ENCODE measurements at regions not wholly inside any gene's neighbourhood (a gene's known extent, or its start where the extent isn't known, plus 50 kb on each side); places are given as distances from the start of the nearest gene placed in this dataset.
"Not testable (repeated sequence)": the region's sequence is repeated elsewhere in the genome, so short reads cannot be mapped to it uniquely, and the experiment has no call there.

DNA sequence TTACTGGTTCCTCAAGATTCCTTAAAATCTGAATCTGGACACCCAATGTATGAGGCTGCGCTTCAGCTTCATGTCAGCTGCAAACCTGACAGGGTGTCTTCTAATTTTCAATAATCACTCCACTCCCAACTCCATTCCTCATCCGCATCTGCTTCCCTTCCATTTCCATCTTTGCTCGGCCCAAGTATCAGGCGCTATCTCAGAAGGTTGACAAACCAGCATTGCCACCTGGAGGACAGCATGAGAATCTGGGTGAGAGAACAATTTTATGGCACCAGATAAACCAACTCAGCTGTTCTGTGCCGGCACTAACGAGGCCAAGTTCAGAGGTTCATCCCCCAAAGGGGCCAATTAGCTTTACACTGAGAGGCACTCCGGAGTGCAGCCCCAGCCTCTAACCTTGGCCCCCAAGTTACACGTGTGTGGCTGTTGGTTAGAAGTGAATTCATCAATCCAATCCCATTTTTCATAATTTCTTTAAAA, 79.1 kb upstream of the LMO2 start:
- peak; percentile 83 for ATAC-seq

- ATAC-seq = no peak
These were observed 75.6 kb upstream of the LMO2 start for GRCh38 chr11:33967451-33967850.

- no peak for ATAC-seq
These were observed 73.2 kb upstream of the LMO2 start for GRCh38 chr11:33965032-33965431.

DNA sequence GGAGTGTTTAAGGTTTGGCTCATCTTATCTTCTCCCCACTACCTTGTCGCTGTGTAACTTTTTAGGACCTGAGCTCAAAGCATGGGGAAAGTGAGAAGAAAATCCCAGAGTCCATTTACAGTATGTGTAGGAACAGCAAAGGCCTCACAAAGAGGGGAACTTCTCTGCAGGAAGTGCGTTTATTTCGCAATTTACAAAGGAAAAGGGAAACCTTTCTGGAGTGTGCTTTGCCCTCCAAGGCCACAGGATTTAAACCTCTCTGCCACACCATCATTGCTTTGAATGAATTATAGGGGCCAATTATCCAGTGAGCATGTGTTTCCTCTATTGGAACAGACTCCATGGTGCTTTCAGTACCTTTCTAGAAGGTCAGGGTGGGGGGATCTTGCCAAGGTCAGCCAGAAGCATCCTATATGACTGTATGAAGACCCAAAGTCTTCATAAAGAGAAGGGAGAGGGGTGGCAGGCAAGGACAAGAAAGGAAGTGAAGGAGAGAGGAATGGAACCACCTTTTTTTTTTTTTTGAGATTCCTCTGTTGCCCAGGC, 68.1 kb upstream of the LMO2 start:
- no peak for ATAC-seq

GRCh38 chr11:33957304-33957917, 65.5 kb upstream of the LMO2 start:
- ATAC-seq = no peak

DNA sequence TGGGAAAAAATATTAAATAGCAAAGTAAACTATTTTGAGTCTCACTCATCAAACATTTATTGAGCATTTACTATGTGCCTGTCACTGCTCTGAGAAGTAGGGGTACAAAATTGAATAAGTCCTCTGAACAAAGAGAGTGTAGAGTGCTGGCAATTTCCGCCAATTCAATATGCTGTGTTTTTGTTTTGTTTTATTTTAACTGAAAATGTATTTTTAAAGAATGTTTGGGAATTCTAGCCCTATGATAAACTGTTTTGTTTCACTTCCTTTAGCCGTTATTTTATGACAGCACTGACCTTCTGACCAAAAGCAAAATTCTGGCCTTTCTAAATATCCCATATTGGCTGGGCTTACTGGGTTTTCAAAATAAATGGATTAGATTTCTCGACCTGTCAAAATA, 64.7 kb upstream of the LMO2 start:
- ATAC-seq = no peak

DNA sequence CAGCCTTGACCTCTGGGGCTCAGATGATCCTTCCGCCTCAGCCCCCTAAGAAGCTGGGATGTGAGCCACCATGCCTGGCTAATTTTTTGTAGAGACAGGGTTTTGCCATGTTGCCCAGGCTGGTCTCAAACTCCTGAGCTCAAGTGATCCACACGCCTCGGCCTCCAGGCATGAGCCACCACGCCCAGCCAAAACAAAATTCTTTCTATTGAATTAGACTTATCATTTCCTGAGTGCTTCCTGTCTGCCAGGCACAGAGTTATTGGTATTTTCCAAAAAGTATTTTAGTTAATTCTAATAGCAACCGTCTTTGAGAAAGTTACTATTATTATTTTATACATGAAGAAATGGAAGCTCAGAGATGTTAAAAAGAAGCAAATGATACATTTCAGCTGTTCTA, 61.4 kb upstream of the LMO2 start:
- ATAC-seq = no peak

DNA sequence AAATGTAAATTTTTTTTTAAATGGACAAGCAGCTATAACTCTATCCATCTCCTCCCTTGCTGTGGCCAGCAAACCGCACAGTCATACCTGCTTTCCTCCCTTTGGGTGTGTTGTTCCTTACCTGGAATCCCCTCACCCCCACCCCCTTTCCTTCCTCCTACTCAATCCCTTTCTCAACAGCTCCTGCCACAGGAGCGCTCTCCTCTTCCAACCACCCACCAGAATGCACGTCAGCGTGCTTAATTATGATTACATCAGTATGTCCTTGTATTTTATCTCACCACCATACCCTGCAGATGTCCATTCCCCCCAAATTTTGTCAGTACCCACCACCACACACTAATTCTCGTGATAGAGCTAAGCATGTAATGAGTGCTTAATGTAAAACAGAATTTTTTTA, 60.9 kb upstream of the LMO2 start:
- ATAC-seq = no peak

DNA sequence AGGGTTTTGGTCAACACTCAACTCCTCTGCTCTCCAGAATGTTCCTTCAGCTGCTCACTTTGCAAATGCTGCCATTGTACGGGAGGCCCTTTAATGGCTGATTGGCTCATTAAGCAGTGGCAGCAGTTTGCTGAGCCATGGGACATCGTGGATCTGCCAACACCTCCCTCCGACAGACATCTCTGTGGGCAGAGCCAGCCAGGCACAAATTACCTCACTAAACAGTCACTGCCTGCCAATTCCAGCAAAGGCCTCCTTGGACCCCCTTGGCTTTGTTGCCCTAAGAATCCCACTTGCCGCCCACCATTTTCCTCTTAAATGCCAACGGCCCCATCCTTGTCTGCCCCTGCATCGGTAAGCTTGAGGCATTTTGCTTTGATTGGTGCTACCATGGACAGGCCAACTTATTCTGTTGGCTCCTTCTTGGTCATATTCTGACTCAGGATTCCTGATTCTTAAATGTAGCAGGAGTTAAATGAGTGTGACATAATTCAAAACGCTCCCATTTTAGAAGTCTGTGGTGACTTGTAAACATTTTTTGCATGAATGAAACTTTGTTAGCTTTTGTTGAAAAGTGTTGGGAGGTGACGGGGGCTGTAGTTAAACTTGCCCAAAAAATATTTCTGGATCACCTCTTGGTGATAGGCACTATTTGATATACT, 57.5 kb upstream of the LMO2 start:
- no peak for ATAC-seq

GRCh38 chr11:33948494-33948893, 56.6 kb upstream of the LMO2 start:
- no peak for ATAC-seq

- not testable (repeated sequence) for ATAC-seq
These were observed 56.0 kb upstream of the LMO2 start for GRCh38 chr11:33947918-33948317.

DNA sequence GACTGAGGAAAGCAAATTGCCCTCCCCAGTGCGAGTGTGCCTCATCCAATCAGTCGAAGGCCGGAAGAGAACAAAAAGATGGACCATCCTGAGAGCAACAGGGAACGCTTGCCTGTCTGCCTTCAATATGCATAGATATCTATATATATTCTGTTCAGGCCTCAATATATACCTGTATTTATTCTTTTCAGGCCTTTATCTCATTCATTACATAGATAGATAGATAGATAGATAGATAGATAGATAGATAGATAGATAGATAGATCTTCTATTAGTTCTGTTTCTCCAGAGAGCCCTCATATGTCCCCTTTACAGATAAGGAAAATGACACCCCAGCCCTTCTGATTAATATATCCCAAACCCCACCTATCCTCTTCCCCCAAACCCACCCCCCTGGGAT, 55.1 kb upstream of the LMO2 start:
- ATAC-seq = no peak

DNA sequence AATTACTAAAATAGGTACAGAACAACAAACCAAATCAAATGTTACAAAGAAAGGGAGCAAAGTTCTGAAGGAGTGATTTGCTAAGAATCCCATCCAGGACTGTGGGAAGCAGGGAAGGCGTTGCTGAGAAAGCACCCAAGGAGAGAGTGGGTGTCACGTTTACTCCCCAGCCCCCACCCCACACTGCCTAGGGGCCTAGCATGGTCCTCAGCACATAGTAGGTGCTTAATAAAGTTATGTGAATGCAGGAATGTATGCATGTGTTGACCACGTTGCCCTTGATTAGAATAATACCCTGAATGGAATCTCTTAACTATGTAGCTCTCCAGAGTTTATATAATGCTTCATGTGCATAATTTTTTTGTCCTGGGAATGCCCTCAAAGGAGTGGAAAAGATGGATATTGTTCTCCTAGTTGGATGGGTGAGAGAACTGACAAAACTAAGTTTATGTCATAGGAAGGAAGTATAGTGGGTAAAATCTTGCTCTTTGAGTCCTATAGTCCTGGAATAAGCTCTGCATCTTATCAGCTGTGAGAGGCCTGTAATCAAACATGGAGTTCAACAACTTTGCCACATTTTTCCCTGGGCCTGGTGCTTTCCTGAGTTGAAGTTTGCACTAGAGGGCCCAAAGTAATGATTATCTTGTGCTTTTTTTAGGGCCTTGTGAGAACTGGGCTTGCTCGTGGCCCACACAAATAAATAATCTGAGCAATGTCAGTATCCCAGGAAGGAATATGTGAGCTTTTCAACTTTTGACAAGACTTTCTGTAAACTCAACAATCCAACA, 53.8 kb upstream of the LMO2 start:
- no peak for ATAC-seq

DNA sequence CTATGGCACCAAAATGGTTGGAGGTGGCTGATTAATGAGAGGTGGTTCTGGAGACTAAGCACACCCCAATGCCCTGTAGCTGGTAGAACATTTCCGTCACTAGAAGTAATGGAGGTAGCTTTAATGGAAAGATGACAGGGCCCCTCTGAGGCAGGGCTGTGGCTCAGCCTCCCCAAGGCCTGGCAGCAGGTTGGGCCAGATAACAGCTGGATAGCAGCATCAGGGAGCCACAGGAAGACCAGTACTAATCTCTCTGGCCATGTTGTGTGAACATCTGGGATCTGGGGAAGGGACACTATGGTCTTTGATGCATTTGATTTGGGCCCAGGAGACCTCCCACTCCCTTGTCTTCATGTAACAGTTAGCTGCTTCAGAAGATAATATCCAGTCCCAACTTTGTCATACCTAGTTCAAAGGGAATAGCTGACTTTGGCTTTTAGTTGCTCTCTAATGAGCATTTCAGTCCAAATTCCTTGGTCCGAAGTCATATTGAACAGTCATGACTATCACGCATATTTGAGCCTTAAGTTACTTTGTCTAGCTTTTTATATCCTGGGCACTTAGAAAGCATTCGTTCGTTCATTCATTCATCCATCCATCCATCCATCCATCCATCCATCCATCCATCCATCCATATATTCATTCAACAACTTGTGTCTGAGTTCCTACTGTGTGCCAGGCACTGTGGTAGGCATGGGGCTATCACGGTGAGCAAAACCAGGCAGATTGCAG, 53.0 kb upstream of the LMO2 start:
- no peak for ATAC-seq

- no peak for ATAC-seq
These were observed 52.4 kb upstream of the LMO2 start for GRCh38 chr11:33944345-33944692.

GRCh38 chr11:33942954-33943353, 51.1 kb upstream of the LMO2 start:
- ATAC-seq = peak; percentile 65

DNA sequence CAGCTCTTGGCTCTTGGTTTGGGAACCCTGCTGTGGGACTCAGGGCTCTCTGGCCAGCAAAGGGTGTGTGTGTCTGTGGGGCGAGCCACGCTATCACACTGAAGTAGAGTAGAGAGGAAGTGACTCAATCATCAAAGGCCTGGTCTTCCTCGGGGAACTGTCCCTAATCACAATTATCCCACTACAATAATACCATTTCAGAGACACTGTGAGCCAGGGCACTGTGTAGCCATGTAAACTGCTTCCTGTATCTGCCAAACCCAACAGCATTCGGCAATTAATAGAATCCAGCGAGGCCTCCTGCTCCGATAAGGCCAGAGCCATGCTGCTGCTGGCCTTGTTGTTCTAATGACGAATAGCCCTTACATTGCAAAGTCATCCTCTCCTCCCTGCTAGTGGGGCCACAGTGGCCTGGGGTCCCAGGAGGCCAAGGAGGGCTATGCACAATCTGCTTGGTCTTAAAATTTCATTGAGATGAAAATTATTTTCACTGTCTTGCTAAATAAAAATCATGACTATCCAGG, 49.8 kb upstream of the LMO2 start:
- peak; percentile 37 for ATAC-seq

All from esophagus mucosa (tissue), 1 donor.